SK-N-SH treated with all-trans-retinoic acid at 6 μM for 48 hours (cell line): ENCODE measurements at regions not wholly inside any gene's neighbourhood (a gene's known extent, or its start where the extent isn't known, plus 50 kb on each side); places are given as distances from the start of the nearest gene placed in this dataset.

Experiments
- ATAC-seq: fragments of 200-7000 bp; cut with Tn5 transposase; 3 replicates; pipeline ENCODE4 v1.9.1; 2020; ENCODE audit warnings: mild to moderate bottlenecking, moderate library complexity
- ARNTL ChIP-seq: fragments of 450-650 bp; formaldehyde crosslinking; IDR thresholded peaks from 2 replicates; pipeline ENCODE4 v1.5.0; 2020; ENCODE audit warnings: low read depth, mild to moderate bottlenecking, moderate library complexity, borderline replicate concordance
- BACH2 ChIP-seq: fragments of 250-450 bp; sonication (Bioruptor Pico); IDR thresholded peaks from 2 replicates; pipeline ENCODE4 v1.9.0; 2021; ENCODE audit warnings: mild to moderate bottlenecking, borderline replicate concordance
- CSDC2 ChIP-seq: fragments of 250-450 bp; sonication (Bioruptor Pico); IDR thresholded peaks from 2 replicates; pipeline ENCODE4 v1.5.0; 2020; ENCODE audit warnings: mild to moderate bottlenecking, moderate library complexity
- GLIS3 ChIP-seq: fragments of 250-450 bp; sonication (Bioruptor Pico); IDR thresholded peaks from 2 replicates; pipeline ENCODE4 v1.5.0; 2020; ENCODE audit warnings: mild to moderate bottlenecking, moderate library complexity
- ISL1 ChIP-seq: fragments of 250-450 bp; sonication (Bioruptor Pico); IDR thresholded peaks from 2 replicates; pipeline ENCODE4 v2.1.2; 2022; ENCODE audit warnings: mild to moderate bottlenecking, moderate library complexity
- OSR1 ChIP-seq: fragments of 250-450 bp; sonication (Bioruptor Pico); IDR thresholded peaks from 2 replicates; pipeline ENCODE4 v1.8.0; 2022; ENCODE audit warnings: moderate library complexity, mild to moderate bottlenecking, inconsistent platforms
- PPARA ChIP-seq: fragments of 250-450 bp; sonication (Bioruptor Pico); IDR thresholded peaks from 2 replicates; pipeline ENCODE4 v1.5.0; 2020; ENCODE audit warnings: mild to moderate bottlenecking, borderline replicate concordance
- RARB ChIP-seq: fragments of 250-450 bp; sonication (Bioruptor Pico); IDR thresholded peaks from 2 replicates; pipeline ENCODE4 v1.8.0; 2021; ENCODE audit warnings: mild to moderate bottlenecking, moderate library complexity
- SNAI2 ChIP-seq: fragments of 250-450 bp; sonication (Bioruptor Pico); IDR thresholded peaks from 2 replicates; pipeline ENCODE4 v1.5.0; 2020; ENCODE audit warnings: mild to moderate bottlenecking, moderate library complexity
- TOX ChIP-seq: fragments of 250-450 bp; sonication (Bioruptor Pico); IDR thresholded peaks from 2 replicates; pipeline ENCODE4 v1.8.0; 2021; ENCODE audit warnings: mild to moderate bottlenecking, moderate library complexity, borderline replicate concordance
- ZC3H10 ChIP-seq: fragments of 250-450 bp; sonication (Bioruptor Pico); IDR thresholded peaks from 2 replicates; pipeline ENCODE4 v1.5.1; 2021; ENCODE audit warnings: mild to moderate bottlenecking, moderate library complexity
- ZFP3 ChIP-seq: fragments of 250-450 bp; sonication (Bioruptor Pico); IDR thresholded peaks from 2 replicates; pipeline ENCODE4 v1.5.0; 2020; ENCODE audit warnings: mild to moderate bottlenecking, moderate library complexity
- ZFP30 ChIP-seq: fragments of 450-650 bp; formaldehyde crosslinking; IDR thresholded peaks from 2 replicates; pipeline ENCODE4 v1.5.0; 2022; ENCODE audit warnings: mild to moderate bottlenecking, moderate library complexity
- ZNF565 ChIP-seq: fragments of 450-650 bp; formaldehyde crosslinking; conservative IDR thresholded peaks from 2 replicates; pipeline ENCODE4 v1.5.0; 2020; ENCODE audit warnings: low read depth, mild to moderate bottlenecking, moderate library complexity
- ZNF70 ChIP-seq: fragments of 450-650 bp; formaldehyde crosslinking; IDR thresholded peaks from 2 replicates; pipeline ENCODE4 v1.5.0; 2020; ENCODE audit warnings: mild to moderate bottlenecking, moderate library complexity
- ZNF8 ChIP-seq: fragments of 450-650 bp; formaldehyde crosslinking; IDR thresholded peaks from 2 replicates; pipeline ENCODE4 v1.5.0; 2020; ENCODE audit warnings: mild to moderate bottlenecking, moderate library complexity
- TF ChIP-seq, protein P1 (sequence below): fragments of 250-450 bp; sonication (Bioruptor Pico); IDR thresholded peaks from 2 replicates; pipeline ENCODE4 v1.5.1; 2021; ENCODE audit warnings: mild to moderate bottlenecking, moderate library complexity
- TF ChIP-seq, protein P2 (sequence below): fragments of 250-450 bp; sonication (Bioruptor Pico); IDR thresholded peaks from 2 replicates; pipeline ENCODE4 v1.8.0; 2020; ENCODE audit warnings: mild to moderate bottlenecking, moderate library complexity, borderline replicate concordance
- TF ChIP-seq, protein P3 (sequence below): fragments of 250-450 bp; sonication (Bioruptor Pico); IDR thresholded peaks from 2 replicates; pipeline ENCODE4 v1.8.0; 2021; ENCODE audit warnings: low read depth, mild to moderate bottlenecking, moderate library complexity, borderline replicate concordance

DNA sequence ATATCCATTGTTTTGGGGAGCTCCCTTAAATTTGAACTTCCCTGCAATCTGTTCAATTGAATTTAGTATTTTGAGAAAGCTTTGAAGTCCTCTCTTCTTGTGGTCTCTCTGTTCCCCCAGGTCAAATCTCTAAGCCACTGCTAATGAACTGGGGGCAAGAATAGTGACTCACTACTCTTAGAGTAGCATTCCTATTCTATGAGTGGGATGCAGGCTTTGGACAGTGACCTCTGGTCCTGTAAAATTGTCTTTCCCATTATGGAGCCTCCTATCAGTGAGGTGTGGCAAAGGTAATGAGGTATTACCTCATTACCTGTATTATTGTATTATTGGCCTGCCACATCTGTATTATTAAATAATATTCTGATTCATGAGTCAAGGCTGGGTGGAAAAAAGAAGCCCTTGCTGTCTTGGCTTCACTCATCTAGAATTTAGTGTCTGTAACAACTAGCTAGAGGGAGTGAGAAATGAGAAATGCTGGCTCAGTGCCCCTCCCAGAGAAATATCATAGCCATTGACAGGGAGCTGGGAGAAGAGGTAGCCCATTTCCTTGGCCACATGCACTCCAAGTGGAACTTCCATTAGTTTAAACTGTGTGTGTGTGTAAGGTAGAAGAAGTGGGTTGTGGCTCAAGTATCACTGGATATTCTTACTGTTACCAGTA lies 393.9 kb upstream of the CTSO start (continued):
- TF ChIP-seq, protein P1, sequence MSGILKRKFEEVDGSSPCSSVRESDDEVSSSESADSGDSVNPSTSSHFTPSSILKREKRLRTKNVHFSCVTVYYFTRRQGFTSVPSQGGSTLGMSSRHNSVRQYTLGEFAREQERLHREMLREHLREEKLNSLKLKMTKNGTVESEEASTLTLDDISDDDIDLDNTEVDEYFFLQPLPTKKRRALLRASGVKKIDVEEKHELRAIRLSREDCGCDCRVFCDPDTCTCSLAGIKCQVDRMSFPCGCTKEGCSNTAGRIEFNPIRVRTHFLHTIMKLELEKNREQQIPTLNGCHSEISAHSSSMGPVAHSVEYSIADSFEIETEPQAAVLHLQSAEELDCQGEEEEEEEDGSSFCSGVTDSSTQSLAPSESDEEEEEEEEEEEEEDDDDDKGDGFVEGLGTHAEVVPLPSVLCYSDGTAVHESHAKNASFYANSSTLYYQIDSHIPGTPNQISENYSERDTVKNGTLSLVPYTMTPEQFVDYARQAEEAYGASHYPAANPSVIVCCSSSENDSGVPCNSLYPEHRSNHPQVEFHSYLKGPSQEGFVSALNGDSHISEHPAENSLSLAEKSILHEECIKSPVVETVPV (CRISPR knock-in tag), result no peak
- no peak for TF ChIP-seq ZFP30 (CRISPR knock-in tag)

DNA sequence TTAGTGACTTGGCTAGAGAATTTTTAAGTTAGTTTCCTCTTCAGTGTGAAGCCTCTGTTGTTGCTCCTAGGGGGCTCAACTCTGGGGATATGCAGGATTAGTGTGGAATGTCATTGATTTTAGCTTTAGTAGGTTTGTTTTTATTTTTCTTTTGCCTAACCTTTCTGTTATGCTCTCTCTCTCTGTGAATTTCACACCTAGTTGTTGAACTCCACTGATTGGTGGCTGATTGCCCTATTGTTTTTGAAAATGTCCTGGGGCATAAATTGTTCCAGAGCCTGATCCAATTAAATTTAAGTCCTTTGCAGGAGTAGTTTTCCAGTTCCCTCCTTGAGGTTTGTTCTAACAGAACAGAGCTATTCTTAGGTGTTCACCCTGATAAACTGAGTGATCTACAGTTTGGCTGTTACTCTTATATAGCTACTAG lies 393.3 kb upstream of the CTSO start:
- TF ChIP-seq, protein P1 (CRISPR knock-in tag), result no peak
- TF ChIP-seq, protein P2, sequence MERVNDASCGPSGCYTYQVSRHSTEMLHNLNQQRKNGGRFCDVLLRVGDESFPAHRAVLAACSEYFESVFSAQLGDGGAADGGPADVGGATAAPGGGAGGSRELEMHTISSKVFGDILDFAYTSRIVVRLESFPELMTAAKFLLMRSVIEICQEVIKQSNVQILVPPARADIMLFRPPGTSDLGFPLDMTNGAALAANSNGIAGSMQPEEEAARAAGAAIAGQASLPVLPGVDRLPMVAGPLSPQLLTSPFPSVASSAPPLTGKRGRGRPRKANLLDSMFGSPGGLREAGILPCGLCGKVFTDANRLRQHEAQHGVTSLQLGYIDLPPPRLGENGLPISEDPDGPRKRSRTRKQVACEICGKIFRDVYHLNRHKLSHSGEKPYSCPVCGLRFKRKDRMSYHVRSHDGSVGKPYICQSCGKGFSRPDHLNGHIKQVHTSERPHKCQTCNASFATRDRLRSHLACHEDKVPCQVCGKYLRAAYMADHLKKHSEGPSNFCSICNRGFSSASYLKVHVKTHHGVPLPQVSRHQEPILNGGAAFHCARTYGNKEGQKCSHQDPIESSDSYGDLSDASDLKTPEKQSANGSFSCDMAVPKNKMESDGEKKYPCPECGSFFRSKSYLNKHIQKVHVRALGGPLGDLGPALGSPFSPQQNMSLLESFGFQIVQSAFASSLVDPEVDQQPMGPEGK (CRISPR knock-in tag), result no peak
- no peak for ATAC-seq

DNA sequence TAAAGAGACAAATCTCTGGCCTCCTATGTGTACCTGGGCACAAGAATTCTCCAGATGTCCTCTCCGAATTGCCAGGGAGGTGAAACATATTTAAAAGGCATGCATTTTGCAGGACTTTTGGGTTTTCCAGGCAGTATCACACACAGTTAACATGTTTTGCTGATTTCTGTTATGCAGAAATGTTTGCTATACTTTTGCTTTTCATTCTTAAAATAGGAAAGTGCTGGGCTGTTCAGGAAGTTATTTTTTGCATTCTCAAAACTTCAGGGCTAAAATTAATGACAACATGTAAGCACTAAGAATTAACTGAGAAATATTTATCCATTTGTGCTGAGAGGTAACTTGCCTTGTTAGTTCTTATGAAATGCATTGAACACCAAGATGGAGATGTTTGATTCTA lies 390.7 kb upstream of the CTSO start:
- ATAC-seq, result no peak
- no peak for TF ChIP-seq ZNF565
- TF ChIP-seq, protein P2 (CRISPR knock-in tag), result no peak
- no peak for TF ChIP-seq ZNF8
- no peak for TF ChIP-seq GLIS3
- no peak for TF ChIP-seq ARNTL (CRISPR knock-in tag)
- TF ChIP-seq CSDC2 (CRISPR knock-in tag), result no peak
- no peak for TF ChIP-seq ZNF70 (CRISPR knock-in tag)
- TF ChIP-seq PPARA (CRISPR knock-in tag), result no peak
- TF ChIP-seq RARB (CRISPR knock-in tag), result no peak

DNA sequence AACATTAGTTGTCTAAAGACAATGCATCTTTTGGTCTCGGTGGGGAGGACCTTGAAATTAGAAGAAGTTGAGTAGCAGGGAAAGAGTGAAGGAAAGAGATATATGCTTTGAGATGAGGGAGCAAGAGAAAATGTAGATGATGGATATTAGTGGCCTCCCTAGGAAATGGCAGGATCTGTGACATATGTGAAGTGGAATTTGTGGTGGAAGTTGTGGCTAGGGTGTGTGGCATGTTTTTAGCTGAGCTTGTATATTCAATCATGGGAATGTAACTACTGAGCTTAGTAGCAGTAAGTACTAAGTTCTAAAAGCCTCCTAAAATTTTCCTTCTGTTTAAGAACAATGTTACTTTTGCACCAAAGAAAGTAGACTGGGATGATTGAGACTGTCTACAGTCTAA lies 382.8 kb upstream of the CTSO start:
- no peak for ATAC-seq
- TF ChIP-seq ISL1 (CRISPR knock-in tag), result no peak
- TF ChIP-seq SNAI2 (CRISPR knock-in tag), result no peak
- TF ChIP-seq TOX, result no peak

DNA sequence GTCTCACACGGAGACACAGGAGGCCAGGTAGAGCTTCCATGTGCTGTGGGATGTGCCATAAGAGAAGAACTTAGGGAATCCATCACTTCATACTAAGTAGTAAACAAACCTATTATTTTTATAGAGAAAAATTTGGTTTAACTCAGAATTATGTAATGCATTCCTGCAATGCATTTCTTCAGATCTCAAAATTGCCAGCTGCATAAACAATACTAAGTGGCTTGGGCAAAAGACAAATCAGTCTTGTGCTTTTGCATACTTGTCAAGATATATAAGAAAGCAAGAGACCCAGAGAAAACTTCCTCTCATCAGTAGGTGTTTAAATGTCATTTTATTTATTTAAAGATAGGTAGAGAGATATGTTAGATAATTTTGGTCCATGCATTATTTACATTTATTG lies 382.1 kb upstream of the CTSO start:
- no peak for ATAC-seq
- no peak for TF ChIP-seq GLIS3

DNA sequence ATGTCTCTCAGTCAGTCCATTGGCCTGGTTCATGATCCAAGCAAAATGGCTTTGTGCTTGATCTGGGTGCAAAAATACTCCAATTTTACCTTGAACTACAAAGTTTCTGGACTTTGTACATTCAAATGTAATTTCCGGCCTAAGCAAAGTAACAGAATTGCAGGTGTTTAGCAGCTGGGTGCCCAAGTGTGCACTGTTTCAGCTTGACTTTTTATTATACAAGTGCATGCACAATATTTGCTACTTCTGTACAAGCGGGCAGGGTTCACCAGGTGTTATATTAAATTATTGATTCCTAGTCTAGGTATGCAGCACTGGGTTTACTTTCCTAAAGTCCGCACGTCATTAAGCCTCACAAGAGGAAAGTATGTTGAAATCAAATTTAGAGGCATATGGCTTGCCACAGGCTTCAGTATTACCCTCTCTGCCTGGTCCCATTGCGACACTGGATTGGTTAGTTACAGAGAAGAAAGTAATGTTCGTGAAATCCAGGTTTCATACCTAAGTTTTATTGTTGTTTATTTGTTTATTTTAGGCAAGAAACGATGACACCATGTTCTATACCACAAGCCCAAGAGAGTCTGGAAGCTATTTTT lies 376.9 kb upstream of the CTSO start:
- ATAC-seq, result no peak
- TF ChIP-seq ZNF565 (no peak), ZNF8 (no peak), ISL1 (CRISPR knock-in tag) (no peak), TOX (no peak), ZFP3 (CRISPR knock-in tag) (no peak), OSR1 (no peak), BACH2 (CRISPR knock-in tag) (no peak), ZC3H10 (CRISPR knock-in tag) (no peak)
- TF ChIP-seq, protein P3, sequence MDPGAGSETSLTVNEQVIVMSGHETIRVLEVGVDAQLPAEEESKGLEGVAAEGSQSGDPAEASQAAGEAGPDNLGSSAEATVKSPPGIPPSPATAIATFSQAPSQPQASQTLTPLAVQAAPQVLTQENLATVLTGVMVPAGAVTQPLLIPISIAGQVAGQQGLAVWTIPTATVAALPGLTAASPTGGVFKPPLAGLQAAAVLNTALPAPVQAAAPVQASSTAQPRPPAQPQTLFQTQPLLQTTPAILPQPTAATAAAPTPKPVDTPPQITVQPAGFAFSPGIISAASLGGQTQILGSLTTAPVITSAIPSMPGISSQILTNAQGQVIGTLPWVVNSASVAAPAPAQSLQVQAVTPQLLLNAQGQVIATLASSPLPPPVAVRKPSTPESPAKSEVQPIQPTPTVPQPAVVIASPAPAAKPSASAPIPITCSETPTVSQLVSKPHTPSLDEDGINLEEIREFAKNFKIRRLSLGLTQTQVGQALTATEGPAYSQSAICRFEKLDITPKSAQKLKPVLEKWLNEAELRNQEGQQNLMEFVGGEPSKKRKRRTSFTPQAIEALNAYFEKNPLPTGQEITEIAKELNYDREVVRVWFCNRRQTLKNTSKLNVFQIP (CRISPR knock-in tag), result no peak
- TF ChIP-seq, protein P1 (CRISPR knock-in tag), result no peak
- TF ChIP-seq, protein P2 (CRISPR knock-in tag), result no peak
